Breast epithelium (tissue), 4 donors: ENCODE measurements at regions not wholly inside any gene's neighbourhood (a gene's known extent, or its start where the extent isn't known, plus 50 kb on each side); places are given as distances from the start of the nearest gene placed in this dataset.
"Not testable (repeated sequence)": the region's sequence is repeated elsewhere in the genome, so short reads cannot be mapped to it uniquely, and the experiment has no call there.

Experiments used
- DNase-seq, 2 donors: peaks; one replicate each; pipeline ENCODE4 v3.0.0-alpha.2; 2019; ENCODE audit warnings: low spot score in 2 of 2
- H3K27ac ChIP-seq, 2 donors: fragments of 200-600 bp; sonication (generic) in 1 of 2; one replicate each; pipeline ENCODE4 v1.5.1; 2016 to 2019; ENCODE audit warnings: mild to moderate bottlenecking in 1 of 2
- H3K27me3 ChIP-seq, 2 donors: fragments of 200-600 bp; sonication (generic) in 1 of 2; one replicate each; pipeline versions ENCODE4 v1.5.1 to v1.6.0; 2017 to 2019; ENCODE audit warnings: control low read depth in 1 of 2, mild to moderate bottlenecking in 1 of 2
- H3K36me3 ChIP-seq: fragments of 200-600 bp; one replicate; pipeline ENCODE4 v1.5.1; 2019
- H3K4me1 ChIP-seq, 2 donors: fragments of 200-600 bp; sonication (generic); one replicate each; pipeline ENCODE4 v1.5.1; 2016 to 2019; ENCODE audit warnings: control low read depth in 1 of 2
- H3K4me3 ChIP-seq, 3 donors: fragments of 200-600 bp; sonication (generic); 1 replicate in 2 of 3; 2 replicates in 1 of 3; pipeline ENCODE4 v1.5.1; 2016 to 2019; ENCODE audit warnings: mild to moderate bottlenecking in 3 of 3, moderate library complexity in 2 of 3
- H3K9me3 ChIP-seq, 2 donors: fragments of 200-600 bp; sonication (generic) in 1 of 2; one replicate each; pipeline ENCODE4 v1.5.1; 2016 to 2019; ENCODE audit warnings: control low read depth in 1 of 2
- CTCF ChIP-seq, 3 donors: fragments of 450-650 bp; IDR thresholded peaks; one replicate each; pipeline ENCODE4 v1.5.1; 2016 to 2017; ENCODE audit warnings: antibody characterized with exemption in 3 of 3, mild to moderate bottlenecking in 3 of 3, moderate library complexity in 3 of 3
- POLR2A ChIP-seq: fragments of 450-650 bp; IDR thresholded peaks from one replicate; pipeline ENCODE4 v1.6.1; 2016; ENCODE audit warnings: antibody characterized with exemption, mild to moderate bottlenecking, moderate library complexity
- POLR2AphosphoS5 ChIP-seq, 3 donors: sonication (generic); formaldehyde crosslinking; IDR thresholded peaks; one replicate each; pipeline ENCODE4 v1.6.1; 2017; ENCODE audit warnings: antibody characterized with exemption in 3 of 3
- intact Hi-C: fragments of 100-400 bp; cut with DNase I; formaldehyde crosslinking; loops from one replicate; pipeline ENCODE4 v1.15.1; 2023; ENCODE audit warnings: low total_unique reads

GRCh38 chr4:144831971-144832370 is 186.0 kb downstream of the HHIP start:
- Histone ChIP-seq H3K27me3 (no peaks in the 10 kb centered on the region), H3K36me3 (no peaks in the 10 kb centered on the region), H3K27ac (no peak overlapping the region), H3K9me3 (peaks cover 0 to 2% of the 10 kb centered on the region in 2 donors), H3K4me3 (no peak overlapping the region), H3K4me1 (no peaks in the 10 kb centered on the region)
- no peak for DNase-seq
- intact Hi-C loops = no loop called here
- TF ChIP-seq CTCF (IDR thresholded peaks at IDR 0.05) (no peak), POLR2AphosphoS5 (IDR thresholded peaks at IDR 0.05) (no peak), POLR2A (no peak)

- intact Hi-C loops = no loop called here
- H3K4me1 ChIP-seq = no peaks in the 10 kb centered on the region
- H3K36me3 ChIP-seq = no peaks in the 10 kb centered on the region
- H3K4me3 ChIP-seq = no peak overlapping the region
- TF ChIP-seq POLR2AphosphoS5 (IDR thresholded peaks at IDR 0.05) = no peak
- no peak for TF ChIP-seq POLR2A
- TF ChIP-seq CTCF (IDR thresholded peaks at IDR 0.05) = no peak
- peaks cover 4 to 25% of the 10 kb centered on the region in 2 donors for H3K9me3 ChIP-seq
- H3K27ac ChIP-seq = no peak overlapping the region
- no peaks in the 10 kb centered on the region for H3K27me3 ChIP-seq
- no peak for DNase-seq
These were observed 199.5 kb downstream of the HHIP start for GRCh38 chr4:144845411-144845810.

- intact Hi-C loops = no loop called here
- no peaks in the 10 kb centered on the region for H3K9me3 ChIP-seq
- H3K36me3 ChIP-seq = no peaks in the 10 kb centered on the region
- DNase-seq = no peak
- H3K4me1 ChIP-seq = no peaks in the 10 kb centered on the region
- TF ChIP-seq POLR2A = no peak
- no peak for TF ChIP-seq CTCF (IDR thresholded peaks at IDR 0.05)
- no peak for TF ChIP-seq POLR2AphosphoS5 (IDR thresholded peaks at IDR 0.05)
- H3K27ac ChIP-seq = no peak overlapping the region
- no peaks in the 10 kb centered on the region for H3K27me3 ChIP-seq
- H3K4me3 ChIP-seq = no peak overlapping the region
These were observed 206.0 kb downstream of the HHIP start for GRCh38 chr4:144851948-144852347.

GRCh38 chr4:144861471-144861870 is 215.5 kb downstream of the HHIP start:
- Histone ChIP-seq H3K4me3 (no peak overlapping the region), H3K9me3 (peaks cover 8 to 17% of the 10 kb centered on the region in 2 donors)
- no peak for TF ChIP-seq POLR2A
- no peak for TF ChIP-seq POLR2AphosphoS5 (IDR thresholded peaks at IDR 0.05)
- no peak for TF ChIP-seq CTCF (IDR thresholded peaks at IDR 0.05)

DNA sequence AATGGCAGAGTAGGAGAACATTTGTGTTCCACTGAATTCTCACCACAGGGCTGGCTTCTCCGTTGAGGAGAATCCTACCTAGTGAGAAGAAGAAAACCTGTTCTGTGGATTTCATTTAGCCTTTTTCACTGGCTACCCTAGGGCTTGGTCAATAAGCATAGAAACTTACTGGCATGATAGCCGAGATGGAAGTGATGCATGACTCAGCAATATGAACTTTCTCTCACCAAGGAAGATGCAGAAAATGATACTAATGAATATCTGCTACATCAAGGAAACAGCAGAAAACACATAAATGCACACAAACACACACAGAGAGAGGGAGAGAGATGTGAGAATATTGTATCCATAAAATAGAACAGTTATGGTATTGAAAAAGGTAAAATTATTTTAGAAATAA is 216.3 kb downstream of the HHIP start:
- no peak overlapping the region for H3K4me3 ChIP-seq
- H3K4me1 ChIP-seq = no peaks in the 10 kb centered on the region
- intact Hi-C loops = no loop called here
- H3K9me3 ChIP-seq = peaks cover 8 to 22% of the 10 kb centered on the region in 2 donors
- no peak for DNase-seq
- no peaks in the 10 kb centered on the region for H3K27me3 ChIP-seq
- H3K36me3 ChIP-seq = no peaks in the 10 kb centered on the region
- no peak overlapping the region for H3K27ac ChIP-seq
- TF ChIP-seq POLR2AphosphoS5 (IDR thresholded peaks at IDR 0.05) (no peak), CTCF (IDR thresholded peaks at IDR 0.05) (no peak), POLR2A (no peak)

More at GRCh38 chr4:144861471-144861870, 215.5 kb downstream of the HHIP start:
- Histone ChIP-seq H3K27ac (no peak overlapping the region), H3K27me3 (no peaks in the 10 kb centered on the region), H3K36me3 (no peaks in the 10 kb centered on the region), H3K4me1 (no peaks in the 10 kb centered on the region)
- intact Hi-C loops = no loop called here
- DNase-seq = no peak

DNA sequence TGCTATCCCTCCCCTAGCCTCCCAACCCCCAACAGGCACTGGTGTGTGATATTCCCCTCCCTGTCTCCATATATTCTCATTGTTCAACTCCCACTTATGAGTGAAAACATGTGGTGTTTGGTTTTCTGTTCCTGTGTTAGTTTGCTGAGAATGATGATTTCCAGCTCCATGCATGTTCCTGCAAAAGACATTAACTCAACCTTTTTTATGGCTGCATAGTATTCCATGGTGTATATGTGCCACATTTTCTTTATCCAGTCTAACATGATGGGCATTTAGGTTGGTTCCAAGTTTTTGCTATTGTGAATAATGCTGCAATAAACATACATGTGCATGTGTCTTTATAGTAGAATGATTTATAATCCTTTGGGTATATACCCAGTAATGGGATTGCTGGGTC is 218.9 kb downstream of the HHIP start:
- DNase-seq, H3K36me3 ChIP-seq, H3K4me3 ChIP-seq, H3K27me3 ChIP-seq, H3K27ac ChIP-seq, H3K4me1 ChIP-seq: not testable (repeated sequence)
- peaks cover 3 to 16% of the 10 kb centered on the region in 2 donors for H3K9me3 ChIP-seq
- intact Hi-C loops = loop anchor here (5.0 kb wide), 1 partner anchor 563 kb away; no protein-coding TSS in a partner anchor
